Uterus (tissue), 2 donors: ENCODE measurements at regions not wholly inside any gene's neighbourhood (a gene's known extent, or its start where the extent isn't known, plus 50 kb on each side); places are given as distances from the start of the nearest gene placed in this dataset.

Experiments
- POLR2A ChIP-seq, 2 donors: fragments of 450-650 bp; IDR thresholded peaks; one replicate each; pipeline ENCODE4 v1.6.1; 2016; ENCODE audit warnings: antibody characterized with exemption in 2 of 2, mild to moderate bottlenecking in 1 of 2, moderate library complexity in 1 of 2
- TF ChIP-seq, protein P1 (sequence below), 4 experiments: fragments of 200-600 bp in 2 of 4; fragments of 450-650 bp in 2 of 4; sonication (generic) in 2 of 4; IDR thresholded peaks; one replicate each; pipeline ENCODE4 v1.5.1; 2016 to 2019; ENCODE audit warnings: antibody characterized with exemption in 4 of 4, mild to moderate bottlenecking in 2 of 4, moderate library complexity in 1 of 4

DNA sequence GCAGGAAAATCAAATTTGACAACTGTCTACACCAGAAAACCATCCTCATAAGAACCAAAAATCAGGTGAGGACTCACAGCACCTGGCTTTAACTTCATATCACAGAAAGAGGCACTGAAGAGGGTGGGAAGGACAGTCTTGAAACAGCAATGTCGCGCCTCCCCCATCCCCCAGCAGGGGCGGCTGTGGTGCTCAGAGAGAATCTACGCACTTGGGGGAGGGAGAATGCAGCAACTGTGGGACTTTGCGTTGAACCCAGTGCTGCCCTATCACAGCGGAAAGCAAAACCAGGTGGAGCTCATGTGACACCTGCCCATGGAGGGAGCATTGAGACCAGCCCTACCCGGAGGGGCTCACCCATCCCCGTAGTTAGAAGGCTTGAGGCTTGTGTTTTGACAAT, 191.8 kb downstream of the MSX2 start:
- TF ChIP-seq, protein P1, sequence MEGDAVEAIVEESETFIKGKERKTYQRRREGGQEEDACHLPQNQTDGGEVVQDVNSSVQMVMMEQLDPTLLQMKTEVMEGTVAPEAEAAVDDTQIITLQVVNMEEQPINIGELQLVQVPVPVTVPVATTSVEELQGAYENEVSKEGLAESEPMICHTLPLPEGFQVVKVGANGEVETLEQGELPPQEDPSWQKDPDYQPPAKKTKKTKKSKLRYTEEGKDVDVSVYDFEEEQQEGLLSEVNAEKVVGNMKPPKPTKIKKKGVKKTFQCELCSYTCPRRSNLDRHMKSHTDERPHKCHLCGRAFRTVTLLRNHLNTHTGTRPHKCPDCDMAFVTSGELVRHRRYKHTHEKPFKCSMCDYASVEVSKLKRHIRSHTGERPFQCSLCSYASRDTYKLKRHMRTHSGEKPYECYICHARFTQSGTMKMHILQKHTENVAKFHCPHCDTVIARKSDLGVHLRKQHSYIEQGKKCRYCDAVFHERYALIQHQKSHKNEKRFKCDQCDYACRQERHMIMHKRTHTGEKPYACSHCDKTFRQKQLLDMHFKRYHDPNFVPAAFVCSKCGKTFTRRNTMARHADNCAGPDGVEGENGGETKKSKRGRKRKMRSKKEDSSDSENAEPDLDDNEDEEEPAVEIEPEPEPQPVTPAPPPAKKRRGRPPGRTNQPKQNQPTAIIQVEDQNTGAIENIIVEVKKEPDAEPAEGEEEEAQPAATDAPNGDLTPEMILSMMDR (IDR thresholded peaks at IDR 0.05) = no peak
- no peak for TF ChIP-seq POLR2A (IDR thresholded peaks at IDR 0.05)
